Lower lobe of right lung (tissue), 2 donors: ENCODE measurements at regions not wholly inside any gene's neighbourhood (a gene's known extent, or its start where the extent isn't known, plus 50 kb on each side); places are given as distances from the start of the nearest gene placed in this dataset.

Experiments used
- ATAC-seq, 2 donors: fragments of 200-7000 bp; cut with Tn5 transposase; one replicate each; pipeline ENCODE4 v1.9.1; 2020 to 2022; ENCODE audit warnings: mild to moderate bottlenecking in 2 of 2, moderate library complexity in 2 of 2
- DNase-seq: peaks from one replicate; pipeline ENCODE4 v3.0.0-alpha.2; 2020
- H3K27ac ChIP-seq: fragments of 200-600 bp; one replicate; pipeline ENCODE4 v1.8.0; 2022
- H3K27me3 ChIP-seq: fragments of 200-600 bp; one replicate; pipeline ENCODE4 v1.8.0; 2022; ENCODE audit warnings: low read depth
- H3K36me3 ChIP-seq: fragments of 200-600 bp; one replicate; pipeline ENCODE4 v1.8.0; 2022; ENCODE audit warnings: mild to moderate bottlenecking
- H3K4me1 ChIP-seq: fragments of 200-600 bp; one replicate; pipeline ENCODE4 v1.8.0; 2022
- H3K4me3 ChIP-seq: fragments of 200-600 bp; one replicate; pipeline ENCODE4 v1.8.0; 2022; ENCODE audit warnings: mild to moderate bottlenecking
- H3K9me3 ChIP-seq: fragments of 200-600 bp; one replicate; pipeline ENCODE4 v1.8.0; 2022
- intact Hi-C: fragments of 100-400 bp; cut with DNase I; formaldehyde crosslinking; loops from one replicate; pipeline ENCODE4 v1.11.0; 2022
- TF ChIP-seq, protein P1 (sequence below): fragments of 200-600 bp; IDR thresholded peaks from one replicate; pipeline ENCODE4 v1.8.0; 2022; ENCODE audit warnings: antibody characterized with exemption, mild to moderate bottlenecking
- donor health status: DM: no; HTN: yes; CAD: no; lungs with severe emphysema.

DNA sequence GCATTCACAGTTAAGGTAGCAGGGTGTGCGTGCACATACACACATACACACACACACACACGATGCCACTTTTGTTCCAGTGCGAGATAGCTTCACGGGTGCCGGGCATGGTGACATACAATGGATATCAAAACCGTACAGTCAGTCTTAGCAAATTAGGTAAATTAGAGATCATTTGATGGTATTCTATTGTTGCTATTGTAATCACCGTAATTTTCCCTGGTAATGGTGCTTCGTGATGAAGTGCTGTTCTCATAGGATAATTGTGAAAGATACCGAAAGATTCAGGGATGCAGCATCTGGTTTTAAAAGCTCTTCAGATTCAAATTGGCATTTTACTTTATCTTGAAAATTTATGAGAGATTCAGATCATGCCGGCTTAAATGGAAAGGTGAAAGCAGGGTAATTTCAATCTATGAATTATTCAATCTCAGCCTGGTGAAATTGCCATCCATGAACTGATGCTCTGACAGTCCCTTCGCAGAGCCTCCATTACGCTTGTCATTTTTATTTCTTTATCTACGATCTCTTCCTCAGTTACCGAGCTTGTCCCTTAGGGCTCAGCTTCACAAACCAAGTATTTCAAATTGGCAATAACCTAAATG, 71.3 kb upstream of the SOX4 start:
- intact Hi-C loops: no loop called here
- Histone ChIP-seq H3K4me1 (no peaks in the 10 kb centered on the region), H3K4me3 (no peak overlapping the region), H3K27me3 (no peaks in the 10 kb centered on the region), H3K9me3 (no peaks in the 10 kb centered on the region), H3K36me3 (no peaks in the 10 kb centered on the region), H3K27ac (no peak overlapping the region)
- no peak for ATAC-seq
- no peak for DNase-seq
- TF ChIP-seq, protein P1, sequence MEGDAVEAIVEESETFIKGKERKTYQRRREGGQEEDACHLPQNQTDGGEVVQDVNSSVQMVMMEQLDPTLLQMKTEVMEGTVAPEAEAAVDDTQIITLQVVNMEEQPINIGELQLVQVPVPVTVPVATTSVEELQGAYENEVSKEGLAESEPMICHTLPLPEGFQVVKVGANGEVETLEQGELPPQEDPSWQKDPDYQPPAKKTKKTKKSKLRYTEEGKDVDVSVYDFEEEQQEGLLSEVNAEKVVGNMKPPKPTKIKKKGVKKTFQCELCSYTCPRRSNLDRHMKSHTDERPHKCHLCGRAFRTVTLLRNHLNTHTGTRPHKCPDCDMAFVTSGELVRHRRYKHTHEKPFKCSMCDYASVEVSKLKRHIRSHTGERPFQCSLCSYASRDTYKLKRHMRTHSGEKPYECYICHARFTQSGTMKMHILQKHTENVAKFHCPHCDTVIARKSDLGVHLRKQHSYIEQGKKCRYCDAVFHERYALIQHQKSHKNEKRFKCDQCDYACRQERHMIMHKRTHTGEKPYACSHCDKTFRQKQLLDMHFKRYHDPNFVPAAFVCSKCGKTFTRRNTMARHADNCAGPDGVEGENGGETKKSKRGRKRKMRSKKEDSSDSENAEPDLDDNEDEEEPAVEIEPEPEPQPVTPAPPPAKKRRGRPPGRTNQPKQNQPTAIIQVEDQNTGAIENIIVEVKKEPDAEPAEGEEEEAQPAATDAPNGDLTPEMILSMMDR: no peak

DNA sequence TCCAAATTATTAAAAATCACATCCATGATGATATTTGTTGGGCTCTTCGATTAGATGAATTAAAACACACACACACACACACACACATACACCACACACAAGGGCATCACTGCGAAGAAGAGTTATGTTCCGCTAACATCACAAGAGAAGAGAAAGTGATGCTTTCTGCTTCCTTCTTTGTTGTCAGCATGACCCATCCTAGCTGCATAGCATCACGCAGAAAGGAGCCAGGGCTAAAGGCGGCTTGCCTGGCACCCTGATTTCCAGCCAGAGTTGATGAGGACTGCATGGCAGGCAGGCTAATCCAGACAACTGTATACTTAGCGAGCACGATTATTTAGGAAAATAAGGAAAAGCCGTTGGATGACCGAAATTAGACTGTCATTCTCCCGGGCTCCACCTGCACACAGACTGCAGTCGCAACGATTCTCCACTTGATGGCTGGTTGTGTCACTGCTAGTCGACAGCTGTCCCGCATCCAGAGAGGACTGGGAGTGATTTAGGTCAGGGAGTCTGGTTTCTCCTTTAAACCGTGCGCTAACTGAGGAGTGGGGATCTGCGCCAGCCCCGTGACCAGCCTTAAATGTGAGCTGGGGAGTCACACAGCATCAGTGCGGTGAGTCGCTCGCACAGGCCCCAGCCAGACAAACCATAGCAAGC, 70.6 kb upstream of the SOX4 start:
- DNase-seq (no peak), ATAC-seq (no peak)
- Histone ChIP-seq H3K27ac (no peak overlapping the region), H3K9me3 (no peaks in the 10 kb centered on the region), H3K4me1 (no peaks in the 10 kb centered on the region), H3K27me3 (no peaks in the 10 kb centered on the region), H3K36me3 (no peaks in the 10 kb centered on the region), H3K4me3 (no peak overlapping the region)
- intact Hi-C loops: no loop called here
- TF ChIP-seq, protein P1: no peak

DNA sequence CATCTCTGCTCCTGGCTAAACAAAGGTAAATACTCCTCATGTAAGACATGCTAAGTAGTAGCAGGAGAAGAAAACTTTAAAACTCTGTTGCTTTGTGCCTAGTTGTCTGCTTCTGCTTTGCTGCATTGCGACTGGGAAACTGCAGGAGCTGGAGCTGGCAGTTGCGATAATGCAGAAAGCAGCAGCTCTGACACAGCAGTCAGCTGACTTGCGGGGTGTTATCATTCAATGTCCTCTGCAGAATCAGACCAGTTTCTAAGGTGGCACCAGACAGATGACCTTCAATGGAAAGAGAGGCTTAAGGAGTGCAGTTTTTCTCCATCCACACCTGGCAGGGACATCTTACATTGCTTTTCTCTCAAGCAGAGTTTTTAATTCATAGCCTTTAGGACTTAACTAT, 69.9 kb upstream of the SOX4 start:
- DNase-seq (no peak), ATAC-seq (no peak)
- H3K27me3 ChIP-seq: no peaks in the 10 kb centered on the region
- intact Hi-C loops: no loop called here
- no peaks in the 10 kb centered on the region for H3K4me1 ChIP-seq
- no peak overlapping the region for H3K27ac ChIP-seq
- H3K36me3 ChIP-seq: no peaks in the 10 kb centered on the region
- no peaks in the 10 kb centered on the region for H3K9me3 ChIP-seq
- no peak overlapping the region for H3K4me3 ChIP-seq
- TF ChIP-seq, protein P1: no peak

DNA sequence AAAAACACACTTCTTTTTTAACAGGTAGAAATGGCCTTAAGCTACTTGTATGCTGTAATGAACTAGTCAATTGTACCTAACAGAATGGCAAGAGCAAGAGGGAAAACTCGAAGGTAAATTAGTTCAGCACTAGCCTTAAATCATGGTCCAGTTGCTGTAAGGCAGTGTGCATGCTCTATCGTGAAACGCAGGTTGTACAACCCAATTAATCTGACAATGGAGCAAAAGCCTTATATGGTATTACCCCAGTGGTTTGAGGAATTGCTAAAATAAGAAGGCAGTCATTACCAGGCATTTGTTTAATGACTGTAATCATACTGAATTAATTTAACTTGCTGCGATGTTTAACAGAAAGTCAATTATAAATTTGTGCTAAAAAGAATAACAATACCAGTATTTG, 69.3 kb upstream of the SOX4 start:
- Histone ChIP-seq H3K27ac (no peak overlapping the region), H3K36me3 (no peaks in the 10 kb centered on the region), H3K9me3 (no peaks in the 10 kb centered on the region), H3K4me1 (no peaks in the 10 kb centered on the region), H3K27me3 (no peaks in the 10 kb centered on the region), H3K4me3 (no peak overlapping the region)
- intact Hi-C loops: no loop called here
- no peak for ATAC-seq
- TF ChIP-seq, protein P1: no peak
- no peak for DNase-seq

DNA sequence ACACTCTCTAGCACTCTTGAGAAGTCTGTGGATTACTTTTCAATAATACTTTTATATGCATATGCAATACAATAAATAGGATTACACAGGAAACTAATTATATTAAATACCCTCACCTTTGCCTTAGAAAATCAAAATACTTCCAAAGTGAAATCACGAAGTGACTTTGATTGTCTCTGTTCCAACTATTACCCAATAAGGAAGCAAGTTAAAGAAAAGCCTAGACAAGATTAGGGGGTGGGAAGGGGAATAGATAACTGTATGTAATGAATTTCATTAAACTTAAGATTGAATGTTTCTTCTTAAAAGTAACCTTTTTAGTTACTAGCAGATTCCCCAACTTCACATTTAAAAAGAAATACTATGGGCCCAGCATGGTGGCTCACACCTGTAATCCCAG, 66.6 kb upstream of the SOX4 start:
- TF ChIP-seq, protein P1: no peak
- Histone ChIP-seq H3K4me1 (no peaks in the 10 kb centered on the region), H3K27me3 (no peaks in the 10 kb centered on the region), H3K27ac (no peak overlapping the region), H3K36me3 (no peaks in the 10 kb centered on the region), H3K9me3 (no peaks in the 10 kb centered on the region), H3K4me3 (no peak overlapping the region)
- intact Hi-C loops: no loop called here
- ATAC-seq (no peak), DNase-seq (no peak)
